GM21619 (cell line): ENCODE measurements at regions not wholly inside any gene's neighbourhood (a gene's known extent, or its start where the extent isn't known, plus 50 kb on each side); places are given as distances from the start of the nearest gene placed in this dataset.

Experiments
- ATAC-seq: cut with Tn5 transposase; IDR thresholded peaks from one replicate; pipeline ENCODE4 v1.9.1; 2021; ENCODE audit not compliant: unreplicated experiment

DNA sequence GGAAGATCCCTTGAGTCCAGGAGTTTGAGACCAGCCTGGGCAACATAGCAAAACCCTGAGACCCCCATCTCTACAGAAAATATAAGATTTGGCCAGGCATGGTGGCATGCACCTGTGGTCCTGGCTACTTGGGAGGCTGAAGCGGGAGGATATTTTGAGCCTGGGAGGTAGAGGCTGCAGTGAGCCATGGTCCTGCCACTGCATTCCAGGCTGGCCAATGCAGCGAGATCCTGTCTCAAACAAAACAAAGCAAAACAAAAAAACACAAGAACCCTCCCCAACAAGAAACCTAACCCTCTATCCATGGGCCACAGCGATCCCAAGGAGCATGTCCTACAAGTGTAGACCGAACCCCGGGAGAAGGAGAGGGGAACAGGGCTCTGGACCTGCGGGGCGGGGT, 133.3 kb downstream of the MGAT5B start:
- ATAC-seq = no peak

DNA sequence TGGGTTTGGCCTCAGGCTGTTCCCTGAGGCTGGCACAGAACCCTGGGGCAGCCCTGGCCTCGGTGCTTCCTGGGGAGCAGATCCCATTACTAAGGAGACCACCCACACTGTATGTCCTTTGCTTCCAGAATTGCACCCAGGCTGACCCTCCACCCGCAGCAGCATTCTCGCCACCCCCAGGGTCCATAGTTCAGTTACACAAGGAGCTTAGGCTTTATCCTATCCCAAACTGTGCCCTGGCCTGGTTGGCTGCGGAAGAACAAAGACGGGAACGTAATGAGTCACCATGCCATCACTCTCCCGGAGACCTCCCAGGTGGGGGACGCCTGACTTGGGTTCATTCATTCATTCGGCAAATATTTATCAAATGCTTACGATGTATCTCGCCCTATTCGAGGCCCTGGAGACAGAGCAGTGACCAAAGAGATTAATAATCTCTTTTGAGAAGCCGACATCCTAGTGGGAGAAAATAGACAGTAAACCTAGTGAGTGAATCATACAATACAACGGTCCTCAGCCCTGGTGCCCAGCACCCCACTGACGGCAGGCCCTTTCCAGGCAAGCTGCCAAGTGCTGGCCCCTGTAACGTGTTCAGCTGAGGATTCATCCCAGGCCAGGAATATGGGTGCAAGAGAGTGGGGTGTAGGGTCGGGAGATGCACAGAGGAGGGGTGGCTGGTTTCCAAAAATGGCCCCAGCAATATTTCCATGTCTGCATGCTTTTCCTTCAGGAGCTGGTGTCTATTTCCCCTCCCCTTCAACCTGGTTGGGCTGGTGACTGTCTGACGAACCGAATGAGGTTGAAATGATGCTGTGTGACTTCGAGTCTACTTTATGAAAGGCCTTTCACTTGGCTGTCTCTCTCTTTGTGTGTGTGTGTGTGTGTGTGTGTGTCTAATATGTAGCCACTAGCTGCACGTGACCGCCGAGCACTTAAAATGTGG, 134.2 kb downstream of the MGAT5B start:
- no peak for ATAC-seq

DNA sequence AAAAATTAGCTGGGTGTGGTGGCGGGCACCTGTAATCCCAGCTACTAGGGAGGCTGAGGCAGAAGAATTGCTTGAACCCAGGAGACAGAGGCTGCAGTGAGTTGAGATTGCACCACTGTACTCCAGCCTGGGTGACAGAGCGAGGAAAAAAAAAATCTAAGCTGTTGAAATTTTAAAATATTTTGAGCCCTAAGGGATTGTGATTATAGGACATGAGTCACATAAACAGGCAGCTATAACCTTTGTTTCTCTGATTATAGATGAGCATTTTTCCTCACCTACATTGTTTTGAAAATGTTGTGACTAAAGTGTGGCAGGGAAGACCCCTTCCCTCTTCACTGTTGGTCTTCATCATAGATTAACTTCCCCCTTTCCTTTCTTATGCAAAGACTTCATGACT, 135.5 kb downstream of the MGAT5B start:
- no peak for ATAC-seq

DNA sequence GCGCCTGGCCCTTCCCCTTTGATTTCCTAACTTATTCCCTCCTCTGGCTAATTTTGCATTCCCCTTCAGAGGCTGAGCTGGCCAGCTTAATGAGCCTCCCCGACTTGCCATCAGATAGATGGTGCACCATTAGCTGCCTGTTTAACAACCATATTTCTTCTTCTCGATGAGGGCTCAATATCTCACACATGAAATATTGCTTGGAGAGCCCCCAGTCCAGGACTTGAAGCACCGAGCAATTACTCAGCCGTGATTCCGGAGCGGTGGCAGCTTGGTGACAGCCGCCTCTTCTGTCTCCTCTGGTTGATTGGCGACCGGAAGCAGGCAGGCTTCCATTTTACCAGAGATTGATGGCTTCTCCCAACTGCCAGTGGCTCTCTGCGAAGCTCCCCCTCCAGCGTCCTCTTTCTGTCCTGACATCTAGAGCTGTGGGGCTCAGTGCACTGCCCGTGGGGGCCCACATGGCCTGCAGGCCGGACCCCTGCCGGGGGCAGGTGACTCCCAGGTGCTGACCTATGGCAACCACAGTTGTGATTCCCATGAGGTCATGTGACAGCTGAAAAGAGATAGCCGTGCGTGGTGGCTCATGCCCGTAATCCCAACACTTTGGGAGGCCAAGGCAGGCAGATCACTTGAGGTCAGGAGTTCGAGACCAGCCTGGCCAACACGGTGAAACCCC, 133.7 kb upstream of the SEC14L1 start:
- no peak for ATAC-seq

DNA sequence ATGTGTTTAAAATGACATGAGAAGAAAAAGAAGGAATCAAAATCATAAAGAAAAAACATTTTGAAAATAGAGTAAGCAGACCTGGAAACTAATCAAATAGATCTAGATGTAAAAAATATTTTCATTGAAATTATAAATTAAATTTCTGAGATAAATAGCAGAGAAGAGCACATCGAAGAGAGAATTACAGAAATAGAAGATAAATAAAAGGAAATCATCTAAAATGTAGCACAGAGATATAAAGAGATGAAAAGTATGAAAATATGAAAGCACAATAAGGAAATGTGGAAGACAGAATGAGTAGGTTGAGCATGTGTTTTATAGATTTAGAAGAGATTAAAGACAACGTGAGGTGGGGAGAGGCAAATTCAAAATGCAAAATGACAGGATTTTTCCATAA, 130.9 kb upstream of the SEC14L1 start:
- no peak for ATAC-seq

DNA sequence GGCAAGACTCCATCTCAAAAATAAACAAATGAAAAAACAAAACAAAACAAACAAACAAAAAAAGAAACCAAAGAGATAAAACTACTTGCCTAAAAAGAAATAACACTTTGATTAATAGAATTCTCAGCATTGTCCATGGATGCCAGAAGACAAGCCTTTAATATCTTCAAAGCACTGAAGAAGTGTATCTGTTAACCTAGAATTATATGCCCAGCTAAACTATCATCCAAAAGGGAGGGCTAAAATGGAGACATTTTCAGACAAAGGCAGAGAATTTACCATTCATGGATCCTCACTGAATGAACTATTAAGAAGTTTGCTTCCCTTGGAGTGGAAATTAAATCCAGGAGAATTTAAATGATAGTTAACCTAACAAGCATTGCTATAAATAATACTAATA, 130.1 kb upstream of the SEC14L1 start:
- ATAC-seq = no peak

DNA sequence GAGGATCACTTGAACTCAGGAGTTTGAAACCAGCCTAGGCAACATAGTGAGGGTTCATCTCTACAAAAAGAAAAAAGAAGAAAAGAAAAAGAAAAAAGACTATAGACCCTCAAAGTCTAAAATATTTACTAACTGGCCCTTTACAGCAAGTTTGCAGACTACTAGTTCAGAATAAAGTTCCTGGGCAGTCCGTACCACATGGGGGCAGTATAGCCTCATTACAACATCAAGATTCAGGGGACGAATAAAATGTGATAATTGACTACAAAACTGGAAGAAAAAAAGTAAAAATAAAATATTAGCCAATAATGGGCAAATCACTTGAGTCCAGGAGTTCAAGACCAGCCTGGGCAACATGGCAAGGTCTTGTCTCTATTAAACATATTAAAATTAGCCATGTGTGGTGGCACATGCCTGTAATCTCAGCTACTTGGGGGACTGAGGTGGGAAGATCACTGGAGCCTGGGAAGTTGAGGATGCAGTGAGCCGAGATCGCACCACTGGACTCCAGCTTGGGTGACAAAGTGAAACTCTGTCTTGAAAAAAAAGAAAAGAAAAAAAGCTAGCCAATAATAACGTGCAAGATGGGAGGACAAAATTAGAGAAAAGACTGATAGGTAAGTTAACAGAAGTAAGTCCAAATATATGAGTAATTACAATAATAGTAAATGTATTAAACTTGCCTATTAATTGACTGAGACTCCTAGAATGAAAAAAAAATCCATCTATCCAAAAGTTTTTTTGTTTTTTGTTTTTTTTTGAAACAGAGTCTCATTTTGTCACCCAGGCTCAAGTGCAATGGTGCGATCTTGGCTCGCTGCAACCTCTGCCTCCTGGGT, 129.4 kb upstream of the SEC14L1 start:
- ATAC-seq = no peak

DNA sequence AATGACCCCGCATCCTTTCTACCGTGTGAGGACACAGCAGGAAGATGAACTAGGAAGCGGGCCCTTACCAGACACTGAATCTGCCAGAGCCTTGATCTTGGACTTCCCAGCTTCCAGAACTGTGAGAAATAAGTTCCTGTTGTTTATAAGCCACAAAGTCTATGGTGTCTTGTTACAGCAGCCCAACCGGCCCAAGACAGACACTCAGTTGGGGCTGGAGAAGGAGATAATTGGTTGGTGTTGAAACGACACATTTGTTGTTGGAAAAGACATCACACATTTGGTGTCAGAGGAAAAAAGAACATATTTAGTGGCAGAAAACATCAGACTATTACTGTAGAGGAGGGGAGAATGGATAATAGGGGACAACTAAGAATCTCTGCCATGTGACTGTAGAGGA, 122.3 kb upstream of the SEC14L1 start:
- ATAC-seq = no peak

DNA sequence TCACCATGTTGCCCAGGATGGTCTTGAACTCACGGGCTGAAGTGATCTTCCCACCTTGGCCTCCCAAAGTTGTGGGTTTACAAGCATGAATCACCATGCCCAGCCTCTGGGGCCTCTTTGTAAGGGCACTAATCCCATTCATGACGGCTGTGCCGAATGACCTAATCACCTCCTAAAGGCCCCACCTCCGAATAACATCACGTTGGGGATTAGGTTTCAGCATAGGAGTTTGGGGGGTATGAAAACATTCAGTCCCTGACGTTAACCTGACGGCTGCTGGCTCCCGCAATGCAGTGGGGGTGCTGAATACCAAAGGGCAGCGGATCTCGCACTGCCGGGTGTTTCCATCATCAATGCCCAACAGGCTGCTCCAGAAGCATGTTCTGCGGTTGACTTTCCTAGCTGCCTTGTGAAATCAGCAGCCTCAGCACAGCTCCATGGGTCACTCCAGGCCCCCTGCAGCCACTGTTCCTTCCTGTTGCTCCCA, 120.8 kb upstream of the SEC14L1 start:
- no peak for ATAC-seq

DNA sequence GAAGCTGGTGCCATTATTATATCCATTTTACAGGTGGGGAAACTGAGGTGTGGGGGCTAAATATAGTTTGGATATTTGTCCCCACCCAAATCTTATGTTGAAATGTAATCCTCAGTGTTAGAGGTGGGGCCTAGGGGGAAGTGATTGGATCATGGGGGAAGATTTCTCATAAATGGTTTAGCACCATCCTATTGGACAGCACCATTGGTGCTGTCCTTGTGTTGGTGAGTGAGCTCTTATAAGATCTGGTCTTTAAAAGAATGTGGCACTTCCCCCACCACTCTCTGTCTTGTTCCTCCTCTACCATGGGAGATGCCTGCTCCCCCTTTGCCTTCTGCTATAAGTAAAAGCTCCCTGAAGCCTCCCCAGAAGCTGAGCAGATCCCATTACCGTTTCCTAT, 119.8 kb upstream of the SEC14L1 start:
- ATAC-seq = no peak

DNA sequence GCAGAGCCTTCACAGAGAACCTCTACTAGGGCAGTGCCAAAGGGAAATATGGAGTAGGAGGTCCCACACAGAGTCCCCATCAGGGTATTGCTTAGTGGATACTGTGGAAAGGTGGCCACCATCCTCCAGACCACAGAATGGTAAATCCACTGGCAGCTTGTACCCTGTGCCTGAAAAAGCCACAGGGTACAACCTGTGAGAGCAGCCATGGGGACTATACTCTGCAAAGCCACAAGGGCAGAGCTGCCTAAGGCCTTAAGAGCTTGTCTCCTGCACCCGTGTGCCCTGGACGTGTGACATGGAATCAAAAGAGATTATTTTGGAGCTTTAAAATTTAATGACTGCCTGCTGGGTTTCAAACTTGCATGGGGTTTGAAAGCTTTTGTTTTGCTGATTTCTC, 118.0 kb upstream of the SEC14L1 start:
- ATAC-seq = no peak

DNA sequence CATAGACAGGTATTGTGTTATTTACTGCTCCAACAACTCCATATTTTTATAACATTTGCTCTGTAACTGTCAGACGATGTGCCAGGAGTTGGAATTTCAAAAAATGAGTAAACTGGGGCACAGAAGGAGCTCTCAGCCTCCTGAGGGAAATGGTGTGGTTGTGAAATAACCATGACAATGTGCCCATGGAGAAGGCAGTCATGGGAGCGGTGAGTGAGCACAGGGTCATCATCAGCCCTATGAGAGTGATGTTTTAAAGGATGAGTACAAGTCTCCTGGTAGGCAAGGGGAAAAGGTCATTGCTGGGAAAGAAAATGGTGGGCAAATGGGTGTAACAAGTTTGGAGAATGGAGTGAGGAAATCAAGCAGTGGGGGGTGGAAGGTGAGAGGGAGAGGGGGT, 115.0 kb upstream of the SEC14L1 start:
- no peak for ATAC-seq

DNA sequence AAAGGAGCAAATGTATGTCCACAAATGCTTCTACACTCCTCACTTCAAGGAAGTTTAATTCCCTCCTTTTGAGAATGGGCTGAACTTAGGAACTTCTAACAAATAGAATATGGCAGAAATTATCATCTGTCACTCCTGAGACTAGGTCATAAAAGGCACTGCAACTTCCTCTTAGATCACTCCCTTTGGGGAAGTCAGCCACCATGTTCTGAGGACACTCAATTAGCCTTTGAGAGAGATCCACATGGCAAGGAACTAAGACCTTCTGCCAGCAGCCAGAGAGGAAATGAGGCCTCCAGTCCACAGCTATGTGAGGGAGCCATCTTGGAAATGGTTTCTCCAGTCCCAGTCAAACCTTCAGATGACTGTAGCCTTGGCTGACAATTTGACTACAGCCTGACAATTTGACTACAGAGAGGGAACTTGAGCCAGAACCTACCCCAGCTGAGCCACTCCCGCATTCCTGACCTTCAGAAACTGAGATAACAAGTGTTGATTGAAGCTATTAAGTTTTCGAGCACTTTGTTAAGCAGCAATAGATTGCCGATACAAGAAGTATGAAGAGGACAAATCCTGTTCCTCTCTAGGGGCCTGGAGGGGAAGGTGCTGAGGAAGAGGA, 113.4 kb upstream of the SEC14L1 start:
- ATAC-seq = no peak

DNA sequence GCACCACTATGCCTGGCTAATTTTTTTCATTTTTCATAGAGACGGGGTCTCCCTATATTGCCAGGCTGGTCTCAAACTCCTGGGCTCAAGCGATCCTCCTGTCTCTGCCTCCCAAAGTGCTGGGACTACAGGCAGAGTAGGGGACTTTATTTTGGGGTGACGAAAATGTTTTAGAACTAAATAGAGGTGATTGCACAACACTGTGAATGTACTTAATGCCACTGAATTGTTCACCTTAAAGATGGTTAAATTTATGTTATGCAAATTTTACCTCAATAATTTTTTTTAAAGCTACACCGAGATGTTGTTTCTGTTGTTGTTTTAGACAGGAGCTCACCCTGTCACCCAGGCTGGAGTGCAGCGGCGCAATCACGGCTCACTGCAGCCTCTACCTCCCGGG, 111.9 kb upstream of the SEC14L1 start:
- no peak for ATAC-seq

DNA sequence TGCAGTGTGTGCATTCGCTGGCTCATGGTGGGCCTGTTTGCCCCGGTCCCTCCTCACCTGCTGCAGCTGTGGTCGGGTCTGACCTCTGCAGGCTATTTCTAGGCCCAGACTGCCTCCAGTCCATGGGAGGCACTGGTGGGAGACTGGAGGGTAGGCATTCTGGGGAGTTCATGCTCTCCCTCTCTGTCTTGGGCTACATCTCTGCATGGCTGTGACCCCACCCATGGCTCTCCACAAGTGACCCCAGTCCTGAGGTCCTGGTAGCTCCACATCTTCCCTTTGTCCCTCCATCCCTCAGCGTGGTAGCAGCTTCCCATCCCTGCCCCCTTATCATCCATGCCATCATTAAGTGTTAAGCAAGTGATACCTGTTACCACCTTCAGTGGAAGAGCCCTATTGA, 107.8 kb upstream of the SEC14L1 start:
- ATAC-seq = no peak

DNA sequence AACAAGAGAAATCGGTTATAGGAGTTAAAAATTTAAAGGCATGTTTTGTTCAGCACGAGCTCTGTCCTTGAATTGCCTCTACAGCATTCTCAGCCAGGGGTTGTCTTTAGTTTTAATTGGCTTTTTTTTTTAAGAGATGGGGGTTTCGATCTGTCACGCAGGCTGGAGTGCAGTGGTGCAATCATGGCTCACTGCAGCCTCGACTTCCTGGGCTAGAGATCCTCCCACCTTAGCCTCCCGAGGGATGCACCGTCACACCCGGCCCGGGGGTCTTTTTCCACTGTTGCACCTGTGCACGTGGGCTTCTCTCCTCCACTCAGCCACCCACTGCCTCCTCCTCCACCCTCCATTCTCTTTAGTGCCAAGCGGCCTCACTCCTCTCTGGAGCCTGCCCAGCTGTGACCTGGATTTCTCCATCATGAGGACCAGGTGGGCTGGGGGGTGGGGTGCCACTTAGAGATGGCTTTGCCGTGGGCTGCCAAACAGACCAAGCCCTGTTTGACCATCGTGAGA, 106.8 kb upstream of the SEC14L1 start:
- ATAC-seq = no peak

DNA sequence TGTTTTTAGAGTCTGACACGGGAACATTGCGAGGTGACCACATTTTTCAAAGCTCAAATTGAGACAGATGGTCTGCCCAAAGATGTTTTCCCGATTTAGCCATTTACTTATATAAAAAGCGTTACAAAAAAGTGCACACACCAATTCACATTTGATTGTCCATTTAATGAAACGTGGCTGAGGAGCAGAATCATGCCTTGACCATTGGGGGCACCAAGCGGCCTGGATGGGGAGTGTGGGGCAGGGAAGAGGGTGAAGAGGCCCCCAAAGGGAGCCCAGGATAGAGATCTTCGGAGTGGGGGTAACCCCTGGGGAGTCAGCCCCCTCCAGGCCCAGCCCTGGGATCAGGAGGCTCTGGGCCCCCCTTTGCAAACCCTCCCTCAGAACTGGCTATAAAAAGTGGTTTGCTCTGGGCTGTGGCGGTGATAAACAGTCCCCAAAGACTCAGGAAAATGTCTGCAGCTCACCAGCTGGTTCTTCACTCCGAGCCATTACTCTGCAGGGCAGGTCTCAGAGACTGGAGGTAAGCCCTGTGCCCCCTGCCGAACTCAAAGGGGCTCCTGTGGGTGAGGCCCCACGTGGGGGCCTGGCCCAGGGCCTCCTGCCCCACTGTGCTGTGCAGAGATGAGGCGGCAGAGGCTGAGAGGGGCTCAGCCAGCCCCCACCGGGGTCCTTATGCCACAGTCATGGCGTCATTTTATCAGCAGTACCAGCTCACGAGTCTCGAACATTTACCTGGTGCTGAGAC, 105.9 kb upstream of the SEC14L1 start:
- ATAC-seq = no peak

DNA sequence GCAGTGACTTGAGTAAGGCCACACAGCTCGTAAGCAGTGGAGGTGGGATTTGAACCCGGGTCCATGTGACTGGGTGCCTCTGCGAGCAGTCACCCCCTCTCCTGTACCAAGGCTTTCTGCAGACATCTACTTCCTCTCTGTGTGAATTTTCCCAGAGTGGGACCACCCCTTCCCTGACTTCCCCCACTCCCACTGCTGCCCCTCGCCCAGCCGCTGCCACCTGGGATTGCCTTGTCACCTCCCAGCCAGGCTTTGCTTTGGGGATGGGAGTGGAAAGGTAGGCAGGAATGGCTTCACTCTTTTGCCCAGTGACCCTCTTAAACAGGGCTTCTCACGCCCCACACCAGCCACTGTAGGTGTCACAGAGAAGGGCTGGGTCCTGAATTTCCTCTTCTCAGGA, 105.2 kb upstream of the SEC14L1 start:
- no peak for ATAC-seq

DNA sequence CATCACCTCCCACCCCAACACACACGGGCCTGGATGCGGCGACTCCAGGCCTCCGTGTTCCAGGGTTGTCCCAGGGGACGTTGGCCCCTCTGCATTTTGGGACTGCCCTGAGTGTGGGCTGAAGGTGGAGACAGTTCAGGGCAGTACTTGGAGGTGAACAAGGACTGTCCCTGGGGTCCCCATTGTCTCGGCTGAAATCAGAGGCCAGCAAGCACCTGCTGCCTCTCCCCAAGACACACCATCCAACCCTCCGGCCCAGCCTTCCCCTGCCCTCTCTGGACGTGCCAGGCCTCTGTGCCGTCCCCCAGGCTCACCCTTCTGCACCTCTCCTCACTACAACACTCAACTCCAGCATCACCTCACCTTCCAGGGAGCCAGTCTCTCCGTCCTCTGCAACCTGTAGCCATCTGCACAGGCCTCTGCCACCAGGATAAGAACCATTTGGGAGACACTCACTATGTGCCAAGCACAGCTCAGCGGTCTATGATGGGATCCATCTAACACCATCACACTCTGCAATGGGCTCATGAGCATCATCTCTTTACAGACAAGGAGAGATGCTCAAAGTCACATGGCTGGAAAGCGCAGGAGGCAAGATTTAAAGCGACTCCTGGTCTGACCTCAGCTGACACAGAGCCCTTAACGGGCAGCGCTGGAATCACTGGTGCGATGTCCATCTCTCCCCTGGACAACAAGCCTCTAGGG, 104.5 kb upstream of the SEC14L1 start:
- no peak for ATAC-seq
